Spleen (tissue), 7 donors: ENCODE measurements at regions not wholly inside any gene's neighbourhood (a gene's known extent, or its start where the extent isn't known, plus 50 kb on each side); places are given as distances from the start of the nearest gene placed in this dataset.

Experiments
- POLR2A ChIP-seq, 3 donors: fragments of 450-650 bp; IDR thresholded peaks; one replicate each; pipeline ENCODE4 v1.5.1; 2017; ENCODE audit warnings: antibody characterized with exemption in 3 of 3, mild to moderate bottlenecking in 1 of 3
- TF ChIP-seq, protein P1 (sequence below), 11 experiments: fragments of 200-600 bp in 7 of 11; fragments of 450-650 bp in 4 of 11; sonication (generic) in 4 of 11; IDR thresholded peaks in 8 of 11; conservative IDR thresholded peaks in 3 of 11; 1 replicate in 7 of 11; 2 replicates in 4 of 11; pipeline versions ENCODE4 v1.4.0 to v1.8.0; 2016 to 2021; ENCODE audit warnings: antibody characterized with exemption in 11 of 11, inconsistent platforms in 4 of 11, mild to moderate bottlenecking in 1 of 11
- donor health status: DM: no; HTN: no; CAD: no; lungs with moderate emphysema.
- donor health status: DM: no; HTN: no; CAD: no.
- donor health status: DM: no; HTN: no; CAD: no.

DNA sequence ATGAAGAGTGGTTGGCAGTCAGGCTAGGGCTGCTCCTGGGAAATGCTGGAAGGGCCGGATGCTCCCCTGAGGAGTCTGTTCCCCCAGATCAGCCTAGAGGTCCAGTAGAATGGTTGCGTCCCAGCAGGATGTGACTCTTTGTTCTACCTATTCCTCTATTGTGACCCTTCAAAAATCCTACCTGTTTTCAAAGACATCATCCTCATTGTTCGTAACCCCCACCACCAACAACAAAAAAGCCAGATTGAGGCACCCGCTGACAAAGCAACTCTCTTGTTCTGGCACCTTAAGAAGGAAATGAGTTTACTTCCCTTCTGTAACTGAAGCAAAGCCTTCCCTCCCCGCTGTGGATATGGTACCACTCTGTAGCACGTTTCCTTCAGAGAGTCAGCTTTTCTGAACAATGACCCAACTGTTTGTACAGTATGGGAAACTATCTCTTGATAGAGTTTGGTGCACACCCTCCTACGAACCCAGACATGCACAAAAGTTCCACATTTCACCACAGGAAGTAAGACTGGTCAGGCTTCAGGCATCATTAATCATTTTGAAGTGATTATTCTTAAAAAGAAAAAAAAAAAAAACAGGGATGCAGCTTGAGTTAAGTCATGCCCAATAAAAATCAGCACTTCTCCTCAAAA, 207.2 kb downstream of the ENC1 start:
- TF ChIP-seq, protein P1, sequence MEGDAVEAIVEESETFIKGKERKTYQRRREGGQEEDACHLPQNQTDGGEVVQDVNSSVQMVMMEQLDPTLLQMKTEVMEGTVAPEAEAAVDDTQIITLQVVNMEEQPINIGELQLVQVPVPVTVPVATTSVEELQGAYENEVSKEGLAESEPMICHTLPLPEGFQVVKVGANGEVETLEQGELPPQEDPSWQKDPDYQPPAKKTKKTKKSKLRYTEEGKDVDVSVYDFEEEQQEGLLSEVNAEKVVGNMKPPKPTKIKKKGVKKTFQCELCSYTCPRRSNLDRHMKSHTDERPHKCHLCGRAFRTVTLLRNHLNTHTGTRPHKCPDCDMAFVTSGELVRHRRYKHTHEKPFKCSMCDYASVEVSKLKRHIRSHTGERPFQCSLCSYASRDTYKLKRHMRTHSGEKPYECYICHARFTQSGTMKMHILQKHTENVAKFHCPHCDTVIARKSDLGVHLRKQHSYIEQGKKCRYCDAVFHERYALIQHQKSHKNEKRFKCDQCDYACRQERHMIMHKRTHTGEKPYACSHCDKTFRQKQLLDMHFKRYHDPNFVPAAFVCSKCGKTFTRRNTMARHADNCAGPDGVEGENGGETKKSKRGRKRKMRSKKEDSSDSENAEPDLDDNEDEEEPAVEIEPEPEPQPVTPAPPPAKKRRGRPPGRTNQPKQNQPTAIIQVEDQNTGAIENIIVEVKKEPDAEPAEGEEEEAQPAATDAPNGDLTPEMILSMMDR (IDR thresholded peaks at IDR 0.05 in 8 of 11, conservative IDR thresholded peaks at IDR 0.05 in 3 of 11), result no peak
- no peak for TF ChIP-seq POLR2A (IDR thresholded peaks at IDR 0.05)
